ENCODE measurements at regions not wholly inside any gene's neighbourhood (a gene's known extent, or its start where the extent isn't known, plus 50 kb on each side); places are given as distances from the start of the nearest gene placed in this dataset.

DNA sequence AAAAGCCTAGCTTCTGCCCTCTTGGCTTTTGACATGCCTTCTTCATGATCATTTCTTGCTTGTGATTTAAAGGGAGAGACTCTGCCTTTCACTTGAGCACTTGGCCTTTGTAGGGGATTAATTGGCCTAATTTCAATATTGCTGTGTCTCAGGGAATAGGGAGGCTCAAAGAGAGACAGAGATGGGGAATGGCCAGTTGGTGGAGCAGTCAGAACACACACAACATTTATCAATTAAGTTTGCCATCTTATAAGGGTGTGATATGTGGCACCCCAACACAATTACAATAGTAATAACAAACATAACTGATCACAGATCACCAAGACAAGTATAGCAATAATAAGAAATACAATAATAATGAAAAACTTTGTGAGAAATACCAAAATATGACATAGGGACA, 122.5 kb upstream of the VCX start:
- TF ChIP-seq POLR2AphosphoS5 (IDR thresholded peaks at IDR 0.05; ENCODE audit: low read depth, low read length) (no peak), POLR2A (IDR thresholded peaks at IDR 0.05; ENCODE audit: low read depth, low read length) (no peak), SPI1 (IDR thresholded peaks at IDR 0.05; ENCODE audit: low read depth, low read length) (no peak), TAF1 (IDR thresholded peaks at IDR 0.05; ENCODE audit: low read depth, low read length) (no peak), POU2F2 (IDR thresholded peaks at IDR 0.05; ENCODE audit: low read depth, low read length) (no peak), PAX5 (IDR thresholded peaks at IDR 0.05; ENCODE audit: insufficient read depth, low read length, severe bottlenecking) (no peak)

Measured in GM12891 (cell line).